ENCODE measurements at regions not wholly inside any gene's neighbourhood (a gene's known extent, or its start where the extent isn't known, plus 50 kb on each side); places are given as distances from the start of the nearest gene placed in this dataset.

GRCh38 chr1:30151119-30151518 lies 572.3 kb downstream of the MATN1 start:
- Mint-ChIP-seq H3K27me3 (ENCODE audit: low read depth) (peaks cover 5% of the 10 kb centered on the region), H3K4me3 (no peak overlapping the region), H3K27ac (no peak overlapping the region), H3K4me1 (no peaks in the 10 kb centered on the region), H3K9me3 (peaks cover 18% of the 10 kb centered on the region), H3K36me3 (ENCODE audit: low read depth) (peaks cover 4% of the 10 kb centered on the region)
- TF ChIP-seq CTCF (IDR thresholded peaks at IDR 0.05; ENCODE audit: unreplicated experiment in 3 of 3) = no peak

GRCh38 chr1:30149226-30149625 lies 574.2 kb downstream of the MATN1 start:
- no peak overlapping the region for H3K4me3 Mint-ChIP-seq
- H3K9me3 Mint-ChIP-seq = peaks cover 18% of the 10 kb centered on the region
- no peak overlapping the region for H3K27ac Mint-ChIP-seq
- H3K27me3 Mint-ChIP-seq (ENCODE audit: low read depth) = peaks cover 14% of the 10 kb centered on the region
- peaks cover 4% of the 10 kb centered on the region for H3K36me3 Mint-ChIP-seq (ENCODE audit: low read depth)
- no peaks in the 10 kb centered on the region for H3K4me1 Mint-ChIP-seq
- TF ChIP-seq CTCF (IDR thresholded peaks at IDR 0.05; ENCODE audit: unreplicated experiment in 3 of 3) = no peak

- H3K4me3 Mint-ChIP-seq = no peak overlapping the region
- peaks cover 19% of the 10 kb centered on the region for H3K27me3 Mint-ChIP-seq (ENCODE audit: low read depth)
- peaks cover 23% of the 10 kb centered on the region for H3K9me3 Mint-ChIP-seq
These were observed 574.7 kb downstream of the MATN1 start for GRCh38 chr1:30148676-30149075.

GRCh38 chr1:30147188-30147587 lies 576.2 kb downstream of the MATN1 start:
- no peak for TF ChIP-seq CTCF (IDR thresholded peaks at IDR 0.05; ENCODE audit: unreplicated experiment in 3 of 3)
- peaks cover 4% of the 10 kb centered on the region for H3K36me3 Mint-ChIP-seq (ENCODE audit: low read depth)
- peaks cover 21% of the 10 kb centered on the region for H3K9me3 Mint-ChIP-seq
- H3K4me3 Mint-ChIP-seq = no peak overlapping the region
- no peaks in the 10 kb centered on the region for H3K4me1 Mint-ChIP-seq
- peaks cover 19% of the 10 kb centered on the region for H3K27me3 Mint-ChIP-seq (ENCODE audit: low read depth)
- H3K27ac Mint-ChIP-seq = no peak overlapping the region

More at GRCh38 chr1:30148676-30149075, 574.7 kb downstream of the MATN1 start:
- peaks cover 4% of the 10 kb centered on the region for H3K36me3 Mint-ChIP-seq (ENCODE audit: low read depth)
- no peak overlapping the region for H3K27ac Mint-ChIP-seq
- no peak for TF ChIP-seq CTCF (IDR thresholded peaks at IDR 0.05; ENCODE audit: unreplicated experiment in 3 of 3)
- no peaks in the 10 kb centered on the region for H3K4me1 Mint-ChIP-seq

GRCh38 chr1:30146448-30146847 lies 576.9 kb downstream of the MATN1 start:
- Mint-ChIP-seq H3K27me3 (ENCODE audit: low read depth) (peaks cover 19% of the 10 kb centered on the region), H3K27ac (peak overlapping the region in 2 of 3 experiments; percentile 8 to 9), H3K36me3 (ENCODE audit: low read depth) (peaks cover 2% of the 10 kb centered on the region), H3K9me3 (peaks cover 18% of the 10 kb centered on the region), H3K4me1 (no peaks in the 10 kb centered on the region), H3K4me3 (no peak overlapping the region)
- TF ChIP-seq CTCF (IDR thresholded peaks at IDR 0.05; ENCODE audit: unreplicated experiment in 3 of 3) = no peak

GRCh38 chr1:30145723-30146303 lies 577.6 kb downstream of the MATN1 start:
- no peaks in the 10 kb centered on the region for H3K4me1 Mint-ChIP-seq
- no peak overlapping the region for H3K4me3 Mint-ChIP-seq
- no peak overlapping the region for H3K27ac Mint-ChIP-seq
- no peaks in the 10 kb centered on the region for H3K36me3 Mint-ChIP-seq (ENCODE audit: low read depth)
- H3K9me3 Mint-ChIP-seq = peaks cover 13% of the 10 kb centered on the region
- no peak for TF ChIP-seq CTCF (IDR thresholded peaks at IDR 0.05; ENCODE audit: unreplicated experiment in 3 of 3)
- H3K27me3 Mint-ChIP-seq (ENCODE audit: low read depth) = peaks cover 16% of the 10 kb centered on the region
